ENCODE measurements at regions not wholly inside any gene's neighbourhood (a gene's known extent, or its start where the extent isn't known, plus 50 kb on each side); places are given as distances from the start of the nearest gene placed in this dataset.
A peak's percentile ranks its signal among the peaks of the same experiment; 100 is the strongest.

DNA sequence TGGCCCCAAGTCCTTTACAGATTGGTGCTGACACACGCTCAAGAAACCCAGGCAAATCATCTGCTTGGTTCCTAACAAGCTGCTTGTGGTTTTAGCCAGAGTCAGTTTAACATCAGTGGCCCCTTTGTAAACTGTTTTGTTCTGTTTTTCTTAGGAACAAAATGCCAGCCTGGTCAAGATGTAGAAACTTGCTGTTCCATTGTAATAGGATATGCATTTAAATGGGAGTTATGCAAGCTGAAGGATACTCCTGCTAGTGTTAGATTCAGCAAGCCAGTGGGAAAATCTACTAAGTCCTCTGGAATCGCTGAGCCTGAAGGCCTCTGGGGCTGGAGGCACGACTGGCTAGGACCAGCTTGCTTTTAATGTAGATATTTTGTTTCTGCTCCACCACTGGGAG lies 391.1 kb downstream of the TLE4 start:
- DNase-seq, result no peak

DNA sequence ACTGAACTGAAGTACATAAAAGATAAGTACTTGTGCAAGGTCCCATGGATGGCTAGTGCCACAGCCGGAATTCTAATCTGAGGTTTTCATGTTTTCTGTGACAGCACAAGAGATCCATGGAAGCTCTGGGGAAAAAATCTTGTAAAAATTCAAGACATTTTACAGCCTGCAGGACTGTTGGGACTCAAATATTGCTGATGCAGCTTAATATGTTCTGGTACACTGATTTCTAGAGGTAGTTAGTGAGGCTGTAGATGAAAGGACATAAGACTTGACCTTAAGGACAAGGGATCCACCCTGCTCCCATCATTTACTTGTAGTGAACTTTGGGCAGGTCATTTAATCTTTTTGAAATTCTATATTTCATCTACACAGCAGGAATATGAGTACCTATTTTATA lies 390.4 kb downstream of the TLE4 start:
- DNase-seq, result no peak

DNA sequence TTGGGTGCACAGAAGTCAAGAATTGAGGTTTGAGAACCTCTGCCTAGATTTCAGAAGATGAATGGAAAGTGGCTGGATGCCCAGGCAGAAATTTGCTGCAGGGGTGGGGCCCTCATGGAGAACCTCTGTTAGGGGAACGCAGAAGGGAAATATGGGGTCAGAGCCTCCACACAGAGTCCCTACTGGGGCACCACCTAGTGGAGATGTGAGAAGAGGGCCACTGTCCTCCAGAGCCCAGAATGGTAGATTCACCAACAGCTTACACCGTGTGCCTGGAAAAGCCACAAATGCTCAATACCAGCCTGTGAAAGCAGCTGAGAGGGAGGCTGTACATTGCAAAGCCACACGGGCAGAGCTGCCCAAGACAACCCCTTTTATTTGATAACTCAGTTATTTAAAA lies 383.5 kb downstream of the TLE4 start:
- no peak for DNase-seq

DNA sequence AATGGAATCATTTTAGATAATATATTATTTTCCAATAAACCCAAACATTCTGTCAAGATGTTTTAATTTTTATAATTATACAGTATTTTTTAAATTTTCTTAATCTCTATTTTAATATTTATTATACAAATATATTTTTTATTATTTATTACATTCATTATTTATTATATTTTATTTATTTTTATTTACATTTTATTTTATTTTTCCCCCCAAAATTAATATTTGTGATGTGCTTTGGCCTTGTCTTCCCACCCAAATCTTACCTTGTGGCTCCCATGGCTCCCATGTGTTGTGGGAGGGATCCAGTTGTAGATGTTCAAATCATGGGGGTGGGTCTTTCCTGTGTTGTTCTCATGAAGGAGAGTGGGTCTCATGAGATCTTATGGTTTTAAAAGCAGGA lies 382.1 kb downstream of the TLE4 start:
- DNase-seq, result no peak

DNA sequence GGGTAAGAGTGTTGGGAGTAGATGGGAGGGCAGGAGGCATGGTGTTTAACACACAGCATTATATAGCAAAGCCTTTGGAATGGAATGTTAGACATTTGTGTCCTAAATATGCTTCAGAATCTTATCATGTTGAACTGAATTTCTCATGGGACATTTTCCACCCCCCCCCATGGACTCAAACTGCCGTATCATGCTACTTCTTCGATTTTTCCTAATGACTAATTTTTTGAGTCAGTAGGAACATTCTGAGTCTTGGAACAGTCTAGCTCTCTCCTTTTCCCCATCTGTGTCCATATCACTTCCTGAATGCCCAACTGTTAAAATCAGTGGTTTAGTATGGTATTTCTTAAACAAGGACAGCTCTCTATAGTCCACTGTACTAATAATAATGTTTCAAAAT lies 380.6 kb downstream of the TLE4 start:
- DNase-seq, result no peak

DNA sequence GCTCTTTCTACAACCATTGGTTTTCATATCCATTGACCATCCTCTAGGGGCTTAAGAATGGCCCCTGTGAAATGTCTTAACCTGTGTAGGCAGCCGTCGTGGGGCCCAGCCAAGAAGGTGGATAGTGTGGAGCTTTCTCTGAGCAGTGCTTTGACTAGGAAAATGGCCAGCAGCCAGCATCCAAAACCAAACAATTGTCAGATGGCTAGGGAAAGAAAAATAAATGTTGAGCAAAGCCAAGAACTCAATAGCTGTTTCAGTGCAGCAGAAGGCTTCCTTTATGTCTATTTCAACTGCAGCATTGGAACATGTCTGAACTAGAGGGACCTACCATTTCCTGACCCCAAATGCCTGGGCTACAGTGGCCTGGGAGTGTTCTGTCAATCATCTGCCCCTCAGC lies 374.9 kb downstream of the TLE4 start:
- DNase-seq, result peak in 1 of 2 experiments; percentile 40

DNA sequence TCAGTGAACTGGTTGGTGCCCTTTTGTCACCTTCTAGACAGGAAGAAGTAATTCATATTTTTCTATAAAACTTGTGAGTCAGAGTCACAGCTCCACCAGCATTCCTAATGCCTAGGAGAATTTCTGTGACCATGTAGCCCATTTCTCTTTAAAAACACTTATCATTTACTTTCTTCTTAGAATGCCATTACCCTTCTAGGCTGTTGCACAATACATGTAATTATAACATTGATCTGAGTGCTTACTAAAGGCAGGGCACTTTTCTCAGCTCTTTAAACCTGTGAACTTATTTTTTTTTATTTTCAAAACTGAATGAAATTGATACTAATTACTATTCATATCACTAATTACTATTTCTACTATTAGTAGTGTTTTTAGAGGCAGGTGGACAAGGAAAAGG lies 373.7 kb downstream of the TLE4 start:
- DNase-seq, result no peak

DNA sequence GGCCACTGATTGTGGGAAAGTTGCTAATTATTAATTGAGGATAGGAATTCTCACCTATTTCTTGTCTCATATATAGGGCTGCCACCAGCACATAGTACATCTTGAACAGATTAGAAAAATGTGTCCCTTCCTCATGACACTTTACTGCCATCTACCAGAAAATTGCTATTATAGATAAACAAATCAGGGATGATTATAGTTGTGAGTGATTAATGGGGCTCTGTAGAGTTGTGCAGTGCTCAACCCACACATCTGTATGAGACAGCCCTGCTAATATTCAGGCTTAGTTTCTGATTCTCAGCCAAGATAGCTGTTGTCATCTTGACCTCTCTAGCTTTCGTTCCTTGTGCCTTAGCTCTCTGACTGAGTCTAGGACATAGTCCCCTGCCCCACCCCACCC lies 373.3 kb downstream of the TLE4 start:
- no peak for DNase-seq

DNA sequence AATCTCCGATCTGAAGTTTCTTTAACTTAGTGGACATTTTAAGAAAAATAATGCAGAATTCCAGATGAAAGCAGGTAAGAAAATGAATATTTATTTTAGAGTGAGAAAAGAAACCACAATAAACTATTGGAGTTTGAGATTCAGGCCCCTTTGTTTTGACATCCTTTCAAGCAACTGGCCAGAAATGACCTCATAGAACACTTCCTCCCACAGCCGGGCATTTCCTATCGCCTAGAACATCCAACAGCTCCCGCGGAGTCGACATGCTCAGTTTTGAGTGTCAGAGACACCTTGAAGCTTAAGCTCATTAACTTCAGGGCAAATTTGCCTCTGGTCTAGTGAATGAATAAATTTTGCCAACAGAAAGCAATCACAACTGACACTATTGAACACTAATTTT lies 369.2 kb downstream of the TLE4 start:
- DNase-seq, result no peak

DNA sequence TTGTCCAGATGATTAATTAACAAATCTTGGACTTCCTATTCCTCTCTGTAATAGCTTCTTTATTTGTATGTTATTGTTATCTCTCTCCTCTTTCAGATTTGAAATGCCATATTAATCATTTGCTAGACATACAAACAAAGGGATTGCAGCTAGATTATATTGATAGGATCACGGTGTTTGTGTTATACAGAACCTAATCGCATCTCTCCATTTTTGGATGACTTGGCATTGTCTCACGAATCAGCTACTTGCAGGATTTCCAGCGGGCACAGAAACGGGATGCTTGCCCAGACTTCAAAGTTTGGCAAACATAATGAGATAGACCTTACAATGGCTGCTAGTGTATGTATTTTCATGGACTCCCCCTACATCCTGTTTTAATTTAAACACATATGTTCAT lies 368.1 kb downstream of the TLE4 start:
- DNase-seq, result no peak

DNA sequence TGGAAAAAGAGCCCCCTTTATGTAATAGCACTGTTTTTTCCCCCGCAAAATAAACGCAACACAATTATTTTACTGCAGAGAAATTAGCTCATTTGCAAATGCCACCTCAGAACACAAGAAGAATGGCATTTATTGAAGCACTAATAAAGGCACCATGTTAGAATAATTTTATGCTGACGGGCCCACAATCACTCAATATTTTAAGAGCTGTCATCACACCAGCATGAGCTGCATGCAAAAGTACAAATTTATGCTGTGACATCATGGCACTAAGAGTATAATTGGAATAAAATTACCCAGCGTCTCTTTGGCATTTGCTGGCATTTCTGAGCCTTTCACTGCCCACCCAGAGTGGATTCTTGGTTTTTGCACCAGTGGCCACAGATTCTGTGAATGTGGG lies 364.6 kb downstream of the TLE4 start:
- no peak for DNase-seq

DNA sequence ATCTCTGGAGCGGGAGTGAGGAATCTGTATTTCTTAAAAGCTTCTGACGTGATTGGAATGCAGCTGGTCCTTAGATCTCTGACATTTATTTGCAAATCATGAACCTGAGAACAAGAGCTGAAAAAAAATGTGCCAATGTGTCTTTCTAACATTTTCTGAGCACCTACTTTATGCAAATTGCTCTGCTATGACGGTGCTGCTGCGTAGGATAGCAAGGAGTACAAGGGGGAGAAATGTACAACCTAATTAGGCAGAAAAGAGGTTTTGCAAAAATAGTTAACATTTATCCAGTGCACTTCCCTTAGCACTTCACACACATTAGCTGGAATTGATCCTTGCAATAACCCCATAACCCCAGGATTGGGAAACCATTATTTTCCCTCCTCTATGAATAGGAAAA lies 357.5 kb downstream of the TLE4 start:
- DNase-seq, result no peak

DNA sequence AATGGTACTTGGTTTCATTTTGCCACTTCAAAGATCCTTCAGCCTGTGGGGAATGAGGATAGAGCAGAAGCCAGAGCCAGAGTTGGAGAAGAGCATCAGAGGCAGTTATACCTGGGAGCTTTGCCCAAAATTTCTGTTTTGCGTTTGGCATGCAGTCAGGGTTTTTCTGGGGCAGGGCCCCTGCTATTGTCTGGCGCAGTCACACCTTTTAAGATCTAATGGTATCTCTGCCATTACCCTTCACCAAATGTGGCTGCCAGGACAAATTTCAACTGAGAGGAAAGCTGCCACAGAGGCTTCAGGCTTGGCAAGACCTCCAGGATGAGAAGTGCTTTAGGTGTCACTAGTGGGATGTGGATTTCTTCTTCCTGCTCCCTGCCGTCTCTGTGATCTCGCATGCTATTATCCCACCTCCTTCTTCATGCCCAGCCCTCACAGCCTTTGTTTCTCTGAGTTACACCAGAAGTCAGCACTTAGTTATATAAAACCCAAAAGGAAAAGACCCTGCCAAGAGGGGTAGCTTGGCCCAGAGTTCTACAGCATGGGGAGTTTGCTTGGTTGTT lies 357.0 kb downstream of the TLE4 start:
- DNase-seq, result peak in 1 of 2 experiments; percentile 18

DNA sequence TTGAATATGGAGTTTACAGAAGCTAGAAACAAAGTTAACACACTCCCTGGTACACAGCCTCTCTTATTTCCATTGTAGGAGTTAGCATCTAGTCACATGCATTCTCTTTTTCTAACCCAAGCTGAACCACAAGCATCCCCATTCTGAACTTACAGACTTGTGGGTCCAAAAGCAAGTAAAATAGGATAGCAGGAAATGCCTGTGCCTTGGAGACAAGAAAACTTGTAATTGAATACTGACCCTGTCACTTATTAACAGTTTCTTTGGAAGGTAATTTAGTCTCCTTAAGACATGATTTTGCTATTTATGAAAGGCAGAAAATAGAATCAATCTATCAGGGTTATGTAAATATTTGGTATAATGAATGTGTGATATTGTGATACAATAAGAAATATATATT lies 353.6 kb downstream of the TLE4 start:
- DNase-seq, result no peak

DNA sequence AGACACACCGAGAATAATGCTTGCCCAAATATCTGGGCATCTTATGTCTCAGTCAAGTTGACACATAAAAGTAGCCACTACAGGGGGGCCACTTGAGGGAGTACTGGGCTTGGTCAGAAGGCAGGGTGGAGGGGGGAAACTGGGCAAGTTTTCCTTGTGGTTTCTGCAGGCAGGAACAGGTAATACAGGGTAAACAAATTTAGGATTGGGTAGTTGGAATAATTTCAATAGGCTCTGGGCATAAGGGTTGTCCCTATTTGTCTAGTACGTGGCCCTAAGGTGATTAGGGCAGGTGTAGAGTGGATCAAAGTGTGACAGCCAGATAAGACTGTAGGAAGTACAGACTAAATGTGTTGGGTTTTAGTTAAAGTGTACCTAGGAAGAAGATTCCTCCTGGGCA lies 353.1 kb downstream of the TLE4 start:
- no peak for DNase-seq

DNA sequence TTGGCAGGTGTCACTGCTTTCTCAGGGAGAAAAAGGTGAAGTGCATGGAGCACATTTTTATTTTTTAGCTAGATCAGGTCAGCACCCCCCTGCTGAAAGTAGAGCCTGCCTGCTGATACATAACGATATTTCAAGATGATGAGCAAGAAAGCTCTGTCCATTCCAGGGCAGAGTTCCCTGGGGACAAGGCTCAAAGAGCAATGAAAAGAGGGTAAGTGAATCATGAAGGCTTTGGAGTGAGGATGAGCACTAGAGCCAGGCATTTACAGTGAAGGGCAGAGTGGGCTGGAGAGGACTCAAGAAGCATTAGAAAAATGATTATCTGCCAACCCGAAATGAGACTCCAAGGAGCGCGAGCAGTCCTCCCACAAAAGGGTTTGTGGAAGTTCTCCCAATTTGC lies 345.7 kb downstream of the TLE4 start:
- no peak for DNase-seq

DNA sequence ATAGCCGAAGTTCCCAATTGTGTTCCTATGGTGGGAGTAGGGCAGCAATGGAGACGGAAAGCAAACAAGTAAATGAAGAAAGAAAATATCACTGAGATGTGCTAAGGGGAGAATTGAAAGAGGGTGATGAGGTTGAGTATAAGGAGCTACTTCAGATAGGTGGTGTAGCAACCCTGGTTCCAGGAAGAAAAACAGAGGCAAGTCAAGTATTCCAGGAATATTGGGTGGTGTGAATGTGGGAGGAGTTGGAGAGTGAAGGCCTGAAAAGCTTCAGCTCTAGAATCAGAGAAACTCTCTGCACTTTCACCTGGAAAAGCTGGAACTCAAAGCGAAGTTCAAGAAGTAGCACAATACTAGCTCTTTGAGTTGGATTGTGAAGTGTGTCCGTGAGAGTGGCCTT lies 342.1 kb downstream of the TLE4 start:
- no peak for DNase-seq

DNA sequence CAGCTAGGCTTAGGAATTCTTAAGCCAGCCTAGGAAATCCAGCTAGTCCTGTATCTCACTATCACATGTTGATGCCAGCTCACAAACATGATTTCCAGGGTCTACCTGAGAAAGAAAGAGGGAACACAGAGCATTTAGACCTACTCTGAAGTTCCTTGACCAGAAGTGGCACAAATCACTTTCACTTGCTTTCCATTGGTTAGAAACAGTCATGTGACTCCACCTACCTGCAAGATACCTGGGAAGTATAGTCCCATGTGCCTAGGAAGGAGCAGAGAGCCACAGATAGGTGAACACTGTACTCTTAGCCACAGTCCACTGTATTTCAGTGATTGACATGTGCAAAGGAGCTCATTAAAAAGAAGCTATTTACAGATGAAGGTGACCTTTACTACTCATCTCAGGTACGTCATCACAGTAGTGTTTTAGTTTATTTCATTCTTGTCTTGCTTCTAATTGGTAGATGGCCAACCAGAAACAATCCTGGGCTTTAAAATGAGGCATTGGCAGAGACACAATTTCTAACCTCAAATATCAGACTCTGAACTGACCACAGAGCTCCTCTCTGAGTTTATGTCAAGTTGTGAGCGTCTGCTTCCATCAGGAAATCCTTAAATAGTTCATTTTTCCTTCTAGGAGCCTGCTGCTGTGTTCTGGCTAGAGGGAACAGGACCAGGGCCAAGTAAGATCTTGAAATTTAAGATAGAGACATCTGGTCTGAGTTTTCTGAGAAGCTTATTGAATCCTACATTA lies 340.7 kb downstream of the TLE4 start:
- no peak for DNase-seq

DNA sequence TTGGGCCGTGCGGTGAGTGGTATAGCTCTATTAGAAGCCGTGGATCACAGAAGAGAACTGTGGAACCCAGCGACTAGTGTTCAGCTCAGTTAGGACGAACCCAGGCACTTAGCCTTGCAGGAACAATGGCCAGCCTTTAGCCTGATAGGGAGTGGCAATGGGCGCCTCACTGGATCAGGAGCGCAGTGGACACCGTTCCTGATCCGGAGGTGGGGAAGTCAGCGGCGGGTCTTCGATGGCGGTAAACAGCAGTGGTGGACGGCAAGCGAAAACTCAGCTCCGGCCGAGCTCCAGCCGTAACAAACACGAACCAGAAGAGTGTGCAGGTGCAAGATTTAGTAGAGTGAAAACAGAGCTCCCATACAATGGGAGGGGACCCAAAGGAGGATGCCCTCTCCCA lies 340.0 kb downstream of the TLE4 start:
- no peak for DNase-seq

DNA sequence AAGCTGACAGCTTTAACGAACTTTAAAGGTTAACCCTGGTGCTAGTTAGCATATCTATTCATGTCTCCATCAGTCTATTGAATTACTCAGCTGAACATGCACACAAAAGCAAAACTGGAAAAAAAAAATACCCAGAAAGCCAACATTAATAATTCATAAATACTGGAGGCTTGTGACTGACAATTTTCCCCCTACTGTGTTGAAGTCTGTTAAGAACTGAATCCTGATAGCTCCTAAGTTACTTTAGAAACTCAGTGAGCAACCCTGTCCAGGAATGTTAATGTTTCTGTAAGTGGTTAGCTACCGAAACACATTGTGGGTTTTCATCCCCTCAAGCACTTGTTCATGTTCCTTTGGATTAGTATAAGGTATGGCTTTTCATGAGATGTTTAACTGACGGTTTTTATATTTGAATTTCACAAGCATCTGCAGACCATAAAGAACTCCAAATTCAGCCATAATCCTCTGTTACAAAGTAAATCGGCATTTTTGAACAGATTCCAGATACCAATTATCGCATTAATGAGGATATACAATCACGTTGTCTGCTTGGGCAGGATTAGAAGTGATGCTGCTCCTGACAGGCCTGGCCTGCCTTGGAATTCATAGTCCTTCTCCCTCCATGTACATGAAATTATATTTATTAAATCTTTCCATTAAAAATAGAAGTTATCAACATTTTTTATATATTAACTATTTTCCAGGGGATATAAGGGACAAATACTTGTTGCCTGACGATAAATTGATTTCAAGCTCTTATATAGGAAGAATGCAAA lies 331.2 kb downstream of the TLE4 start:
- no peak for DNase-seq

DNA sequence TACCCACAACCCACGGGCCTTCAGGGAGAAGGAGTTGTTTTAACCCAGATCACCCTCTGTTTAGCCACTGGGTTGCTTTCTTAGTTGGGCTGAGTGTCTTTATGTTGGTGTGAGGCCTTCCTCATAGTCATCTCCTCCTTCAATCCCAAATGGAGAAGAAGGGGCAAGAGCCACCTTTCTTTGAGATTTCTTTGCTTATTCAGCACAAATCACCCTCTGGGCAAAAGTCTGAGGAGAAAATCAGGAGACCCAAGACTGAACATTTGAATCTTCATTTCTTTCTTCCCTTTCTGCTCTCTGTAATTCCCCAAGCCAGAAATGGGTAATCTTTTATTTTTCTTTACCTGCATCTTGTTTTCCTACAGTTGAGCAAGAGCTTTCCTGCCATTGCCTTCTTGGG lies 329.0 kb downstream of the TLE4 start:
- no peak for DNase-seq

DNA sequence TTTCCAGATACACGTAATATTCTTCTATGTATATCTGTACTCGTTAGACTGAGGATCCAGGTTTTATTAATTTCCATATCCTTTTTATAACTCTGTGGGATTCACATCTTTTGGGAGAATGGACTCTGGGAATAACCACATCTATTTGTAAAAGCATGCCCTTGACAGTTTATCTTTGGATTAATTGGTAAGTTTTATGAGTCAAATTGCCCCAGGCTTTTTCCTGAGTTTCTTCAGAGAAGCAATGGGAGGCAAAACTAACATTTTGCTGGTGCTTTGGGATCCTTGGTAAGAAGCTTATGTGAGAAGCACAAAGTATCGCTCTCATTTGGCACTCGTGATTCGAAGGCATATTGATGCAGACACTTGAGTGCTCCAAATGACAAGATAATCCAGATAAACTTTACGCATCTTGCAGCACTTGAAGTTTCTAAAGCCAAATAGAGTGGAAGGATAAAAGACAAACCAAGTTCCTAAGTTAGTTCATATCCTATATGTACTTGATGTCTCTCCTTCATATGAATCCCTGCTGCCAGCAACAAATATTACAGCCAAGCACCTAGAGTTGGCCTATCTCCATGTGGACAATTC lies 324.7 kb downstream of the TLE4 start:
- no peak for DNase-seq

DNA sequence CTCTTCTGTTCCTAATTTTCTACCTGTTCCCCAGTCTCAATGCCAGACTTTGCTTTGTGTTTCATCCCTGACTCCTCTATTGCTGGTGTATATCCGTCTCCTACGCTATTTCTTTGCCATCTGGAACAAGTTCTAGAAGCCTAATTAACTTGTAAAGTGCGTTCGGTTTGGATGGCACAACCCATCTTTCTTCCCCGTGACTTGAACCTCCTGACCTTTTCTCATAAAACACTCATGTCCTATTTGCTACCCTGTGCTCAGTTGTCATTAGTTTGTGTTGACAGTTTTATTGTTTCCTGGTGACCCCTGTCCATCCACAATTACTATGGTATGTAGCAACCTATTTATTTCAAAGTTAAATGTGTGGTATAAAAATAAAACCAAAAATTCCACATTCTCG lies 323.5 kb downstream of the TLE4 start:
- DNase-seq, result no peak

DNA sequence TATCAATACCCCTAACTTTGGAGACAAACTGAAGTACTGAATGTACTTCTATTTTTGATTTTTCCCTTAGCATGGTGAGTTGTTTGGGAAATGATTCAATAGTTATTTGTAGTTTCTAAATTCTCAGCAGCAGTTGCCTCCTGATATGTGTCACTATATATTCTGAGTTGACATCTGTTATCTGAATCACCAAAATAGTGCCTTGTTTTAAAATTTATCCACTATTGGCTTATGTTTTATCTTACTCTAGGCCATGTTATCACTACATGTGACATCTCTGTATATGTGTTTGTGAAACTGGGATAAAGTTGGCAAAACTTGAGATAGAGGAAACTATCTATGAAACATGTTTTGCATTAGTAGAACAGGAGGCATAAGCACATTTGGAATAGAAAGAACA lies 317.6 kb downstream of the TLE4 start:
- DNase-seq, result no peak
